DOHH2 (cell line): ENCODE measurements at regions not wholly inside any gene's neighbourhood (a gene's known extent, or its start where the extent isn't known, plus 50 kb on each side); places are given as distances from the start of the nearest gene placed in this dataset.

Source experiments
- H3F3A ChIP-seq: fragments of 200-600 bp; sonication (generic), shearing (Covaris generic); 2 replicates; pipeline ENCODE4 v1.6.0; 2016; ENCODE audit warnings: antibody characterized with exemption, mild to moderate bottlenecking; ENCODE audit not compliant: control insufficient read depth, insufficient read depth
- H3K27ac ChIP-seq: fragments of 200-600 bp; sonication (generic); 2 replicates; pipeline ENCODE4 v1.5.1; 2014; ENCODE audit warnings: low read depth, mild to moderate bottlenecking, low read length, moderate library complexity
- H3K27me3 ChIP-seq: fragments of 200-600 bp; sonication (generic); 2 replicates; pipeline ENCODE4 v1.6.1; 2014; ENCODE audit warnings: mild to moderate bottlenecking, low read length, mixed read lengths; ENCODE audit not compliant: control insufficient read depth
- H3K36me3 ChIP-seq: fragments of 200-600 bp; sonication (generic); 2 replicates; pipeline ENCODE4 v1.6.1; 2014; ENCODE audit warnings: mild to moderate bottlenecking, low read length, moderate library complexity, mixed read lengths; ENCODE audit not compliant: control insufficient read depth
- H3K4me1 ChIP-seq: fragments of 200-600 bp; sonication (generic); 2 replicates; pipeline ENCODE4 v1.6.1; 2014; ENCODE audit warnings: mild to moderate bottlenecking, low read length, mixed read lengths; ENCODE audit not compliant: control insufficient read depth
- H3K4me2 ChIP-seq: fragments of 200-600 bp; sonication (generic); 2 replicates; pipeline ENCODE4 v1.6.0; 2014; ENCODE audit warnings: mild to moderate bottlenecking, low read length, moderate library complexity
- H3K4me3 ChIP-seq: fragments of 200-600 bp; sonication (generic); 2 replicates; pipeline ENCODE4 v1.5.1; 2014; ENCODE audit warnings: mild to moderate bottlenecking, low read length, mixed read lengths
- H3K79me2 ChIP-seq: fragments of 200-600 bp; sonication (generic); 2 replicates; pipeline ENCODE4 v1.6.1; 2014; ENCODE audit warnings: mild to moderate bottlenecking, low read length, mixed read lengths; ENCODE audit not compliant: control insufficient read depth
- H3K9me2 ChIP-seq: fragments of 200-600 bp; sonication (generic); replicated peaks from 2 replicates; pipeline ENCODE4 v1.6.1; 2014; ENCODE audit warnings: mild to moderate bottlenecking, low read length, mixed read lengths; ENCODE audit not compliant: control insufficient read depth
- H3K9me3 ChIP-seq: fragments of 200-600 bp; sonication (generic); 2 replicates; pipeline ENCODE4 v1.6.1; 2014; ENCODE audit warnings: antibody characterized with exemption, low read length, mixed read lengths; ENCODE audit not compliant: control insufficient read depth, insufficient read depth
- H4K20me1 ChIP-seq: fragments of 200-600 bp; sonication (generic); 2 replicates; pipeline ENCODE4 v1.6.0; 2014; ENCODE audit warnings: low read depth, mild to moderate bottlenecking, antibody characterized with exemption, low read length, moderate library complexity; ENCODE audit not compliant: control insufficient read depth, insufficient read depth
- CTCF ChIP-seq: fragments of 200-600 bp; sonication (generic); IDR thresholded peaks from one replicate; pipeline ENCODE4 v1.5.1; 2014; ENCODE audit warnings: antibody characterized with exemption, mild to moderate bottlenecking, low read depth, low read length; ENCODE audit not compliant: poor library complexity, severe bottlenecking
- EZH2phosphoT487 ChIP-seq: fragments of 200-600 bp; sonication (generic); IDR thresholded peaks from 2 replicates; pipeline ENCODE4 v1.6.1; 2017; ENCODE audit warnings: borderline replicate concordance, mild to moderate bottlenecking, antibody characterized with exemption, low read length, moderate library complexity, mixed read lengths

GRCh38 chr10:62964026-62964425 lies 147.9 kb upstream of the EGR2 start:
- Histone ChIP-seq H3K4me1 (0 out of 2 replicates have a peak, but pooled peaks cover 7% of the 10 kb centered on the region), H4K20me1 (no peaks in the 10 kb centered on the region), H3K27ac (no peak overlapping the region), H3K79me2 (no peaks in the 10 kb centered on the region), H3K9me2 (no peaks in the 10 kb centered on the region), H3K9me3 (no peaks in the 10 kb centered on the region), H3K27me3 (no peaks in the 10 kb centered on the region), H3F3A (no peaks in the 10 kb centered on the region), H3K4me3 (no peak overlapping the region), H3K36me3 (no peaks in the 10 kb centered on the region), H3K4me2 (no peak overlapping the region)
- no peak for TF ChIP-seq CTCF
- TF ChIP-seq EZH2phosphoT487, result no peak

GRCh38 chr10:62961951-62962523 lies 145.9 kb upstream of the EGR2 start:
- Histone ChIP-seq H3K4me1 (0 out of 2 replicates have a peak, but pooled peaks cover 7% of the 10 kb centered on the region), H3K27ac (no peak overlapping the region), H3K9me3 (no peaks in the 10 kb centered on the region), H3K27me3 (no peaks in the 10 kb centered on the region), H3K4me3 (no peak overlapping the region), H3F3A (no peaks in the 10 kb centered on the region), H3K36me3 (no peaks in the 10 kb centered on the region), H4K20me1 (no peaks in the 10 kb centered on the region), H3K4me2 (no peak overlapping the region), H3K9me2 (no peaks in the 10 kb centered on the region), H3K79me2 (no peaks in the 10 kb centered on the region)
- TF ChIP-seq CTCF, result no peak
- TF ChIP-seq EZH2phosphoT487, result no peak

GRCh38 chr10:62960416-62960815 lies 144.2 kb upstream of the EGR2 start:
- Histone ChIP-seq H3K79me2 (no peaks in the 10 kb centered on the region), H3K27me3 (no peaks in the 10 kb centered on the region), H3F3A (no peaks in the 10 kb centered on the region), H3K27ac (no peak overlapping the region), H4K20me1 (no peaks in the 10 kb centered on the region), H3K9me3 (no peaks in the 10 kb centered on the region), H3K4me3 (no peak overlapping the region), H3K9me2 (no peaks in the 10 kb centered on the region), H3K36me3 (no peaks in the 10 kb centered on the region), H3K4me1 (0 out of 2 replicates have a peak, but pooled peaks cover 7% of the 10 kb centered on the region), H3K4me2 (no peak overlapping the region)
- TF ChIP-seq EZH2phosphoT487 (no peak), CTCF (no peak)

- TF ChIP-seq EZH2phosphoT487 (no peak), CTCF (no peak)
- Histone ChIP-seq H3K27me3 (no peaks in the 10 kb centered on the region), H3F3A (no peaks in the 10 kb centered on the region), H3K4me3 (no peak overlapping the region), H3K27ac (no peak overlapping the region), H3K4me1 (0 out of 2 replicates have a peak, but pooled peaks cover 7% of the 10 kb centered on the region), H3K79me2 (no peaks in the 10 kb centered on the region), H3K4me2 (no peak overlapping the region), H3K9me2 (no peaks in the 10 kb centered on the region), H3K36me3 (no peaks in the 10 kb centered on the region), H4K20me1 (no peaks in the 10 kb centered on the region), H3K9me3 (no peaks in the 10 kb centered on the region)
Measured at GRCh38 chr10:62959553-62959952, 143.4 kb upstream of the EGR2 start.
